NB4 (cell line): ENCODE measurements at regions not wholly inside any gene's neighbourhood (a gene's known extent, or its start where the extent isn't known, plus 50 kb on each side); places are given as distances from the start of the nearest gene placed in this dataset.

Experiments used
- DNase-seq: peaks from one replicate; pipeline ENCODE4 v3.0.0; 2010; ENCODE audit warnings: low read depth
- H3K4me3 ChIP-seq: one replicate; pipeline ENCODE4 v1.5.1; 2011; ENCODE audit warnings: mild to moderate bottlenecking, low read depth, low read length, moderate library complexity
- MYC ChIP-seq: IDR thresholded peaks from 2 replicates; pipeline ENCODE4 v1.6.1; 2011; ENCODE audit warnings: low read depth, low read length
- POLR2A ChIP-seq: IDR thresholded peaks from 2 replicates; pipeline ENCODE4 v1.6.1; 2011; ENCODE audit warnings: mild to moderate bottlenecking; ENCODE audit not compliant: insufficient read length; ENCODE audit errors: extremely low read depth
- TF ChIP-seq, protein P1 (sequence below): IDR thresholded peaks from one replicate; pipeline ENCODE4 v1.5.1; 2012; ENCODE audit warnings: low read depth, low read length
- TF ChIP-seq, protein P2 (sequence below): IDR thresholded peaks from 2 replicates; pipeline ENCODE4 v1.6.1; 2011; ENCODE audit warnings: low read depth, low read length

DNA sequence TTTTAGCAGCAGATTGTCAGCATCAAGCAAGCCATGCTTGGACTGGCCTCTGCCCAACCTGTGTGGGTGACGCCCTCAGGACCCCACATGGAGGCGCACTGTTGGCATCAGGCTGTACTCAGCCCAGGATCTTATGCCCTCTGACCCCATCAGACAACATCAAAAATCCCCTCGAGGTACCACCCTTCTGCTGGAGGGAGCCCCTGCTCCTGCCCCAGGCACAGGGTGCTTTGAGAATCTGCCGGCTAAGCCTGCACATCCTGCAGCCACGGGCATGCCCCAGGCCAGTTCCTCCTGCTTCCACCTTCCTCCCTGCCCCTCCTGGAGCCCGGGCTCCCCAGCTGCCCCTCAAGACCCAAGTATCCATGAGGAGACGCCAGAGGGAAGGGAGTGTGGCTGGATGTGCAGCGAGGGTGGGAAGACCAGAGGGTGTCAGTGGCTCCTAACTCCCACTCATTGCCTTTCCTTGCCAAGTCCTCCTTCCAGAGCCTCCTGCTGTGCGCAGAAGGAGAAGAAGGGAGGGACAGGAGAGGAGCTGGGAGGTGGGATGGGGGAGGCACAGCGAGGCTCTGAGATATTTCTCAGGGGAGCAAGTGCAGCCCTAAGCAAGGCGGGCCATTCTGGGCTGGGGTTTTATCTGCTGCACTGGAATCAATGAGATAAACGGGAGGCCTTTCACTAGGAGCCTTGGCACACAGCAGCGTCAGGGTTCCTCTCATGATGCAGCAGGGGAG, 77.4 kb upstream of the CST7 start:
- TF ChIP-seq MYC (no peak), POLR2A (no peak)
- TF ChIP-seq, protein P1, sequence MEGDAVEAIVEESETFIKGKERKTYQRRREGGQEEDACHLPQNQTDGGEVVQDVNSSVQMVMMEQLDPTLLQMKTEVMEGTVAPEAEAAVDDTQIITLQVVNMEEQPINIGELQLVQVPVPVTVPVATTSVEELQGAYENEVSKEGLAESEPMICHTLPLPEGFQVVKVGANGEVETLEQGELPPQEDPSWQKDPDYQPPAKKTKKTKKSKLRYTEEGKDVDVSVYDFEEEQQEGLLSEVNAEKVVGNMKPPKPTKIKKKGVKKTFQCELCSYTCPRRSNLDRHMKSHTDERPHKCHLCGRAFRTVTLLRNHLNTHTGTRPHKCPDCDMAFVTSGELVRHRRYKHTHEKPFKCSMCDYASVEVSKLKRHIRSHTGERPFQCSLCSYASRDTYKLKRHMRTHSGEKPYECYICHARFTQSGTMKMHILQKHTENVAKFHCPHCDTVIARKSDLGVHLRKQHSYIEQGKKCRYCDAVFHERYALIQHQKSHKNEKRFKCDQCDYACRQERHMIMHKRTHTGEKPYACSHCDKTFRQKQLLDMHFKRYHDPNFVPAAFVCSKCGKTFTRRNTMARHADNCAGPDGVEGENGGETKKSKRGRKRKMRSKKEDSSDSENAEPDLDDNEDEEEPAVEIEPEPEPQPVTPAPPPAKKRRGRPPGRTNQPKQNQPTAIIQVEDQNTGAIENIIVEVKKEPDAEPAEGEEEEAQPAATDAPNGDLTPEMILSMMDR, result no peak
- TF ChIP-seq, protein P2, sequence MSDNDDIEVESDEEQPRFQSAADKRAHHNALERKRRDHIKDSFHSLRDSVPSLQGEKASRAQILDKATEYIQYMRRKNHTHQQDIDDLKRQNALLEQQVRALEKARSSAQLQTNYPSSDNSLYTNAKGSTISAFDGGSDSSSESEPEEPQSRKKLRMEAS, result no peak

DNA sequence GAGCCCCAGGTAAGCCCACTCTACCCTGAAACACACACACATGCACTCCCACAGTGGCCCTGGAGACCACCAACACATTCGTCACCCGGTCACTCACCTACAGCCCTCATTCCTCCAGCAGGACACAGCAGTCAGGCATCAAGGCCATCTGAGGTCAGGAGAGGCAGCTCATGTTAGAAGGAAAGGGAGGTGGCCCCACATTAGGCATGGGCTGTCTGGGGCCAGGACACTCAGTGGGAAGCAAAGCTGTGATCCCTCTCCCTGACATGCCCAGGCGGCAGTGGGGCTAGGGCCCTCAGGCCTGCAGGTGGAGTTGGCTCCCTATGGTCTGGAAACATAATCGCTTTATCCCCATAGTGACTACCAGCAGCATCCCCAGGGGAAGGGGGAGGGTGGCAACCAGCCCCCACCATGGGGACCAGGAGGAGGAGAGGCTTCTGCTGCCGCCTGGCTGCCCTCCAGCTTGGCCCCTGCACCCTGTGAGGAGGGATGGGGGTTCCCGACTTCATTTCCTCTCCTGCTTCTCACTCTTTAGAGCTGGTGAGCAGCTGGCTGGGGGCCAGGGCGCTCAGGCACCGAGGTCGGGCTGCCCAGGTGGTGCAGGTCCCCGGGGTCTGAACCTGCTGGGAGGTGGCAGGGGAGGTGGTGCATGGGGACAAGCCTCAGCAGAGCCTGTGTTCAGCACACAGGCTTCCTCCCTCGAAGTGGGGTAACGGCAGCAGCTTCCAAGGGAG, 76.6 kb upstream of the CST7 start:
- TF ChIP-seq POLR2A, result no peak
- H3K4me3 ChIP-seq, result no peak overlapping the region
- DNase-seq, result no peak

More for the DNA sequence above, 77.4 kb upstream of the CST7 start:
- DNase-seq, result no peak
- H3K4me3 ChIP-seq, result no peak overlapping the region

DNA sequence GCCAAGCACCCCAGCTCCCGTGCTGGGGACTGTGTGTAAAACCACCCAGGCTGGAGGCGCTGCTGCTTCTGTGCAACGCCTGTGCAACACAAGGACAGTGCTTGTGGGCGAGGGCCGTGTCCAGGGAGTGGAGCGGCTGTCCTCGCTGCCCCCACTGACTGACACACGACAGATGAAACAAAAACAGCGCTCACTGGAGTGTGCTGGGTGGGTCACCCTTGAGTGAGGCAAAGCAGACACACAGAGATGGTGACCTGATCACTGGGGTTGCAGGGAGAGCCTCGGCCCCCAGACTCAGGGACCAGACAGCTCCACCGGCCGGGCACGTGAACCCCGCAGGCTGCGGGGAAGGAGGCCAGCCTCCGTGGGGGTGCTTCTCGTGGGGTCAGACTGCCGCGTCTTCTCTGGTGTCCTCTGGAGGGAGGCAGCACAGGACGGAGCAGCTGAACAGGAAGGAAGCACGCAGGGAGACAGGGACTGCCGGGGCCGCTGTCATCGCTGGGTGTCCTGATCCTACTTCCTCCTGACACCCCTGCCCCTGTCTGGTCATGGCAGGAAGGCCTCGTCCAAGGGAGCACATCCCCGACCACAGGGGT, 75.9 kb upstream of the CST7 start:
- DNase-seq, result no peak
- TF ChIP-seq POLR2A, result no peak
- TF ChIP-seq, protein P2, result no peak
- no peak for TF ChIP-seq MYC
- TF ChIP-seq, protein P1, result no peak
- H3K4me3 ChIP-seq, result no peak overlapping the region

DNA sequence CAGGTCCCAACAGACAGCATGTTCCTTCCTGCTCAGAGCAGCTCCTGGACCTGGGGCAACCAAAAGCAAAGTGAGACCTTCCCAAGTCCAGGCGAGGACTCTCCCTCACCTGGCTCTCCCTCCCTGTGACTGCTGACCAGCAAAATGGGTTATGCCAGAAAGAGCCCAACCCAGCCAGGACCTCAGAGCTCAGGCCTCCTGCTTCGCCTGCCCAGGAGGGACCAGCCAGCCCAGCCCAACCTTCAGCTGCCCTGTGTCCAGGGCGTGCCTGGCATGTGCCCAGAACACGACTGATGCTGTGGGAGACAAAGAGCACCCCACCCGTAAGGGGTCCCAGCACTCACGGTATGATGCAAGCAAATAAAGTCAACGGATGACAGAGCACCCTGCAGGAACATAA, 74.0 kb upstream of the CST7 start:
- TF ChIP-seq POLR2A, result no peak
- TF ChIP-seq, protein P1, result no peak
- TF ChIP-seq MYC, result no peak
- TF ChIP-seq, protein P2, result no peak
- DNase-seq, result no peak
- H3K4me3 ChIP-seq, result no peak overlapping the region

DNA sequence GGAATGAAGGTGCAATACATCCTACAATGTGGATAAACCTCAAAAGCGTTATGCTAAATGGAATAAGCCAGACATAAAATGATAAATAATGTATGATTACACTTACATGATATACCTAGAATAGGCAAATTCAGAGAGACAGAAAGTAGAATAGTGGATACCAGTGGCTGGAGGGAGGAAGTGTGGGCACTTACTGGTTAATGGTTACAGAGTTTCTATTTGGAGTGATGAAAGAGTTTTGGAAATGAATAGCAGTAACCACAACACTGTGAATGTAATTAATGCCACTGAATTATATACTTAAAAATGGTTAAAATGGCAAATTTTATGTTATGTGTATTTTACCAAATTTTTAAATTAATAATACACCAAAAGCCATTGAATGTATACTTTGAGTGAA, 71.4 kb upstream of the CST7 start:
- no peak for DNase-seq
- H3K4me3 ChIP-seq, result no peak overlapping the region
- no peak for TF ChIP-seq MYC
- TF ChIP-seq, protein P2, result no peak
- TF ChIP-seq, protein P1, result no peak
- TF ChIP-seq POLR2A, result no peak

DNA sequence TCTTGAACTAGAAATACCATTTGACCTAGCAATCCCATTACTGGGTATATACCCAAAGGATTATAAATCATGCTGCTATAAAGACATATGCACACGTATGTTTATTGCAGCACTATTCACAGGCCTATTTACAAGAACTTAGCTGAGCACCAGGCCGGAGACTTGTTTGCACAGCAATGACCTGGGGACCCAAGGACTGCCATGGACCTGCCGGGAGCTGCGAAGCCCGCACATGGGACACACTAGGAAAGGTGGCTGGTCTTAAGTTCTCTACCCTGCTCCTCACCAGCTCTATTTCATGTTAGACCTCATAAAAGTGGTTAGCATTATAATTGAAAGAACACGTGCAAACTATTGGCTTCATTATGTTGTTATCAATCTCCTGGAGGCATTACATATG, 70.4 kb upstream of the CST7 start:
- DNase-seq, result no peak
- no peak overlapping the region for H3K4me3 ChIP-seq
- TF ChIP-seq, protein P1, result no peak
- TF ChIP-seq MYC (no peak), POLR2A (no peak)
- TF ChIP-seq, protein P2, result no peak
